ENCODE measurements at regions not wholly inside any gene's neighbourhood (a gene's known extent, or its start where the extent isn't known, plus 50 kb on each side); places are given as distances from the start of the nearest gene placed in this dataset.

GRCh38 chr6:80622641-80623040, 516.2 kb downstream of the BCKDHB start:
- TF ChIP-seq CTCF (IDR thresholded peaks at IDR 0.05) (no peak), ZNF317 (CRISPR knock-in tag; IDR thresholded peaks at IDR 0.05; ENCODE audit: borderline replicate concordance, low read depth) (no peak), MAX (CRISPR knock-in tag; IDR thresholded peaks at IDR 0.05) (no peak), NR2C2 (CRISPR knock-in tag; IDR thresholded peaks at IDR 0.05) (no peak), TEAD4 (CRISPR knock-in tag; IDR thresholded peaks at IDR 0.05) (no peak), NR1H2 (CRISPR knock-in tag; IDR thresholded peaks at IDR 0.05) (no peak), GRHL2 (CRISPR knock-in tag; IDR thresholded peaks at IDR 0.05; ENCODE audit: insufficient replicate concordance, severe bottlenecking) (no peak)

Data from WTC11 (cell line).